GM12892 (cell line): ENCODE measurements at regions not wholly inside any gene's neighbourhood (a gene's known extent, or its start where the extent isn't known, plus 50 kb on each side); places are given as distances from the start of the nearest gene placed in this dataset.
"Not testable (repeated sequence)": the region's sequence is repeated elsewhere in the genome, so short reads cannot be mapped to it uniquely, and the experiment has no call there.

ENCODE experiments used
- DNase-seq: peaks from one replicate; pipeline ENCODE4 v3.0.0; 2011; ENCODE audit not compliant: insufficient read length
- FAIRE-seq: peaks from 2 replicates; lab custom pipeline; 2011; peaks lifted over from hg19 to GRCh38; lab: Jason Lieb, UNC
- POLR2A ChIP-seq: IDR thresholded peaks from 2 replicates; pipeline ENCODE4 v1.6.1; 2011; ENCODE audit warnings: low read depth, low read length, control low read depth
- POLR2AphosphoS5 ChIP-seq: IDR thresholded peaks from 2 replicates; pipeline ENCODE4 v1.6.1; 2011; ENCODE audit warnings: low read depth, low read length, control low read depth
- TAF1 ChIP-seq: IDR thresholded peaks from 2 replicates; pipeline ENCODE4 v1.6.1; 2011; ENCODE audit warnings: low read depth, mild to moderate bottlenecking, control low read depth, low read length, borderline replicate concordance

GRCh38 chr10:118957443-118957825 lies 72.1 kb upstream of the NANOS1 start:
- TF ChIP-seq TAF1, result no peak
- TF ChIP-seq POLR2A, result no peak
- no peak for TF ChIP-seq POLR2AphosphoS5
- FAIRE-seq, result no peak
- DNase-seq, result no peak

GRCh38 chr10:118957966-118958365 lies 71.5 kb upstream of the NANOS1 start:
- TF ChIP-seq POLR2AphosphoS5 (no peak), POLR2A (no peak), TAF1 (no peak)
- FAIRE-seq (no peak), DNase-seq (no peak)

- DNase-seq (no peak), FAIRE-seq (no peak)
- TF ChIP-seq TAF1 (no peak), POLR2AphosphoS5 (no peak), POLR2A (no peak)
Measured at GRCh38 chr10:118958559-118958958, 71.0 kb upstream of the NANOS1 start.

- TF ChIP-seq TAF1 (no peak), POLR2A (no peak), POLR2AphosphoS5 (no peak)
- FAIRE-seq, result no peak
- DNase-seq, result no peak
Measured at GRCh38 chr10:118958984-118959925, 70.3 kb upstream of the NANOS1 start.

GRCh38 chr10:118960157-118961090 lies 69.1 kb upstream of the NANOS1 start:
- DNase-seq (no peak), FAIRE-seq (no peak)
- TF ChIP-seq POLR2A (no peak), POLR2AphosphoS5 (no peak), TAF1 (no peak)

- TF ChIP-seq POLR2A (no peak), TAF1 (no peak), POLR2AphosphoS5 (no peak)
- DNase-seq, result no peak
- no peak for FAIRE-seq
Measured at GRCh38 chr10:118961436-118961835, 68.1 kb upstream of the NANOS1 start.

GRCh38 chr10:118962331-118962868 lies 67.1 kb upstream of the NANOS1 start:
- FAIRE-seq, DNase-seq: not testable (repeated sequence)

GRCh38 chr10:118963341-118963740 lies 66.2 kb upstream of the NANOS1 start:
- DNase-seq, result no peak
- TF ChIP-seq POLR2A, result no peak
- no peak for TF ChIP-seq TAF1
- no peak for TF ChIP-seq POLR2AphosphoS5
- no peak for FAIRE-seq

GRCh38 chr10:118963933-118964332 lies 65.6 kb upstream of the NANOS1 start:
- no peak for DNase-seq
- FAIRE-seq, result no peak
- TF ChIP-seq POLR2A (no peak), TAF1 (no peak), POLR2AphosphoS5 (no peak)

- not testable (repeated sequence) for DNase-seq, FAIRE-seq
Measured at GRCh38 chr10:118964476-118964875, 65.0 kb upstream of the NANOS1 start.

- FAIRE-seq, result no peak
- no peak for DNase-seq
- no peak for TF ChIP-seq TAF1
- TF ChIP-seq POLR2A, result no peak
- no peak for TF ChIP-seq POLR2AphosphoS5
Measured at GRCh38 chr10:118965096-118965495, 64.4 kb upstream of the NANOS1 start.
